ENCODE measurements at regions not wholly inside any gene's neighbourhood (a gene's known extent, or its start where the extent isn't known, plus 50 kb on each side); places are given as distances from the start of the nearest gene placed in this dataset.

DNA sequence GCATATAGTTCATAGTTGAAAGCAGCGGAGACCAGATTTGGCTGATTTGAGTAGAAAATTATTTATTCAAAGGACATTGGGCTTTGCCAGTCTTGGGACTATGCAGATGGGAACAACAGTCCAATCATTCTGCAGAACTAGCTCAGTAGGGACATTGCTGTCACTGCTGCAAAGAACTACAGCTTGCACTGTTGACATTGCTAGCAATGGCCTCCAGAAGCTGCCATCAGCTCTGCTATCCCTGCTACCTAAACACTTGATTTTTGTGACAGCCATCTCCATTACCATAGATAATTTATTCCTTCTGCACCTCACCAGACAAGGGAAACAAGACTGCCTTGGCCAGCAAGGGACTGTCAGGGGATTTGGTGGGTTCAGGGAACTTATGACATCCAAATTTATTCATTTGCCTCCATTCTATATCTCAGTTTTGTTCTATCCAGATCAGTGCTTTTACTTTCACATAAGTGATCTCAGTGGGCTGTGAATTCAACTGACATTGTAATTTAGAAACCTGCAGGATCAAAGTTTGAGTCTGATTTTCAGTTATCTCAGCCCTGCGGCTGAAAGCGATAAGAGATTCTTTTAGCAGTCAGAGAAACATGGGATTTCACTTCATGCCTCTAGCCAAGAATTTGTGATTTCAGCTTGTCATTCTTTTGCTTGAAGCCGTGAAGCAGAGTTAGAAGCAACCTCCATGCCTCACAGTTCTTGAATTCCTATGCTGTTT, 136.7 kb upstream of the FBXO33 start:
- TF ChIP-seq, protein P1, sequence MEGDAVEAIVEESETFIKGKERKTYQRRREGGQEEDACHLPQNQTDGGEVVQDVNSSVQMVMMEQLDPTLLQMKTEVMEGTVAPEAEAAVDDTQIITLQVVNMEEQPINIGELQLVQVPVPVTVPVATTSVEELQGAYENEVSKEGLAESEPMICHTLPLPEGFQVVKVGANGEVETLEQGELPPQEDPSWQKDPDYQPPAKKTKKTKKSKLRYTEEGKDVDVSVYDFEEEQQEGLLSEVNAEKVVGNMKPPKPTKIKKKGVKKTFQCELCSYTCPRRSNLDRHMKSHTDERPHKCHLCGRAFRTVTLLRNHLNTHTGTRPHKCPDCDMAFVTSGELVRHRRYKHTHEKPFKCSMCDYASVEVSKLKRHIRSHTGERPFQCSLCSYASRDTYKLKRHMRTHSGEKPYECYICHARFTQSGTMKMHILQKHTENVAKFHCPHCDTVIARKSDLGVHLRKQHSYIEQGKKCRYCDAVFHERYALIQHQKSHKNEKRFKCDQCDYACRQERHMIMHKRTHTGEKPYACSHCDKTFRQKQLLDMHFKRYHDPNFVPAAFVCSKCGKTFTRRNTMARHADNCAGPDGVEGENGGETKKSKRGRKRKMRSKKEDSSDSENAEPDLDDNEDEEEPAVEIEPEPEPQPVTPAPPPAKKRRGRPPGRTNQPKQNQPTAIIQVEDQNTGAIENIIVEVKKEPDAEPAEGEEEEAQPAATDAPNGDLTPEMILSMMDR (IDR thresholded peaks at IDR 0.05), result no peak
- TF ChIP-seq POLR2A (IDR thresholded peaks at IDR 0.05), result no peak
